Erythroblast (primary cell): ENCODE measurements at regions not wholly inside any gene's neighbourhood (a gene's known extent, or its start where the extent isn't known, plus 50 kb on each side); places are given as distances from the start of the nearest gene placed in this dataset.

ENCODE experiments used
- GATA1 ChIP-seq: IDR thresholded peaks from 2 replicates; pipeline ENCODE4 v1.6.1; 2011; ENCODE audit warnings: low read depth, mild to moderate bottlenecking, control low read depth, low read length, moderate library complexity
- POLR2A ChIP-seq: IDR thresholded peaks from 2 replicates; pipeline ENCODE4 v1.6.1; 2011; ENCODE audit warnings: mild to moderate bottlenecking, low read length

DNA sequence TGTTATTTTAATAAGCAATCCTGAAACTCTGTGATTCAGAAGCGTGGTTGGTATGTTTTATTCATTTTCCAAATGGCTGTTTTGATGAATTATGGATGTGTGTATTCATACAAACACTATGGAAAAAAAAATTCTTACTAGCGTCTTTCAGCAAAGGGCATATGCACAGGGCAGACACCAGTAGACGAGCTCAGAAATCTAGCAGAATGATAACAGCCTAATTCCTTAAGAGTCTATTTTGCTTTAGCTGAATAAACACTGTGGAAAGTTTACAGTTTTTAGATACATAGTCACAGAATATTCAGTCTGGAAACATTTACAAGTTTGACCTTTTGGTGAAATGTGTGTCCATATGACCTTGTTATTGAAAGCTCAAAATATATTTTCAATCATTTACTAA is 418.8 kb upstream of the LUZP2 start:
- TF ChIP-seq POLR2A = no peak
- no peak for TF ChIP-seq GATA1
